HG03095 (cell line): ENCODE measurements at regions not wholly inside any gene's neighbourhood (a gene's known extent, or its start where the extent isn't known, plus 50 kb on each side); places are given as distances from the start of the nearest gene placed in this dataset.

ENCODE experiments used
- ATAC-seq: cut with Tn5 transposase; IDR thresholded peaks from one replicate; pipeline ENCODE4 v1.9.1; 2021; ENCODE audit warnings: moderate library complexity; ENCODE audit not compliant: unreplicated experiment

GRCh38 chr6:105991561-105992314 is 94.4 kb upstream of the PRDM1 start:
- ATAC-seq = peak; percentile 47

- ATAC-seq = no peak
Observed at GRCh38 chr6:105990151-105990550, 96.0 kb upstream of the PRDM1 start.

GRCh38 chr6:105988812-105989577 is 97.1 kb upstream of the PRDM1 start:
- no peak for ATAC-seq

- no peak for ATAC-seq
Observed at GRCh38 chr6:105988321-105988720, 97.8 kb upstream of the PRDM1 start.

- ATAC-seq = no peak
Observed at GRCh38 chr6:105987516-105987915, 98.6 kb upstream of the PRDM1 start.

- no peak for ATAC-seq
Observed at GRCh38 chr6:105986998-105987397, 99.1 kb upstream of the PRDM1 start.

GRCh38 chr6:105985816-105986632 is 100.1 kb upstream of the PRDM1 start:
- ATAC-seq = no peak

- no peak for ATAC-seq
Observed at GRCh38 chr6:105985098-105985815, 100.9 kb upstream of the PRDM1 start.

GRCh38 chr6:105983763-105984162 is 102.4 kb upstream of the PRDM1 start:
- no peak for ATAC-seq

GRCh38 chr6:105982761-105983540 is 103.2 kb upstream of the PRDM1 start:
- no peak for ATAC-seq

GRCh38 chr6:105981888-105982358 is 104.2 kb upstream of the PRDM1 start:
- ATAC-seq = no peak

- no peak for ATAC-seq
Observed at GRCh38 chr6:105981002-105981887, 104.9 kb upstream of the PRDM1 start.

- no peak for ATAC-seq
Observed at GRCh38 chr6:105978974-105979373, 107.2 kb upstream of the PRDM1 start.

- ATAC-seq = no peak
Observed at GRCh38 chr6:105977934-105978504, 108.1 kb upstream of the PRDM1 start.

GRCh38 chr6:105974986-105975385 is 111.2 kb upstream of the PRDM1 start:
- ATAC-seq = no peak

GRCh38 chr6:105972440-105972839 is 113.7 kb upstream of the PRDM1 start:
- ATAC-seq = no peak

GRCh38 chr6:105968603-105969333 is 117.4 kb upstream of the PRDM1 start:
- no peak for ATAC-seq
